Activated T-cell treated with anti-CD3 and anti-CD28 coated beads for 24 hours (primary cell): ENCODE measurements at regions not wholly inside any gene's neighbourhood (a gene's known extent, or its start where the extent isn't known, plus 50 kb on each side); places are given as distances from the start of the nearest gene placed in this dataset.

Source experiments
- DNase-seq: peaks from one replicate; pipeline ENCODE4 v3.0.0-alpha.2; 2020; ENCODE audit warnings: low read depth

- no peak for DNase-seq
Observed at GRCh38 chr11:11078344-11079086, 220.7 kb upstream of the ZBED5 start.

- no peak for DNase-seq
Observed at GRCh38 chr11:11077898-11078297, 220.0 kb upstream of the ZBED5 start.

- DNase-seq = no peak
Observed at GRCh38 chr11:11076879-11077278, 219.0 kb upstream of the ZBED5 start.

- DNase-seq = no peak
Observed at GRCh38 chr11:11076276-11076675, 218.4 kb upstream of the ZBED5 start.

- DNase-seq = no peak
Observed at GRCh38 chr11:11075515-11076171, 217.8 kb upstream of the ZBED5 start.

GRCh38 chr11:11074686-11075335 lies 217.0 kb upstream of the ZBED5 start:
- no peak for DNase-seq

- DNase-seq = no peak
Observed at GRCh38 chr11:11073996-11074395, 216.1 kb upstream of the ZBED5 start.

GRCh38 chr11:11072067-11072466 lies 214.2 kb upstream of the ZBED5 start:
- no peak for DNase-seq

- DNase-seq = no peak
Observed at GRCh38 chr11:11071486-11071885, 213.6 kb upstream of the ZBED5 start.

GRCh38 chr11:11070976-11071375 lies 213.1 kb upstream of the ZBED5 start:
- no peak for DNase-seq

GRCh38 chr11:11069841-11070835 lies 212.3 kb upstream of the ZBED5 start:
- no peak for DNase-seq

GRCh38 chr11:11068113-11068512 lies 210.3 kb upstream of the ZBED5 start:
- no peak for DNase-seq

- DNase-seq = no peak
Observed at GRCh38 chr11:11065396-11065795, 207.5 kb upstream of the ZBED5 start.

- DNase-seq = no peak
Observed at GRCh38 chr11:11057472-11057854, 199.6 kb upstream of the ZBED5 start.

- DNase-seq = no peak
Observed at GRCh38 chr11:11056749-11057471, 199.1 kb upstream of the ZBED5 start.

- no peak for DNase-seq
Observed at GRCh38 chr11:11056316-11056715, 198.5 kb upstream of the ZBED5 start.

- no peak for DNase-seq
Observed at GRCh38 chr11:11047851-11048610, 190.2 kb upstream of the ZBED5 start.

GRCh38 chr11:11046781-11047180 lies 188.9 kb upstream of the ZBED5 start:
- DNase-seq = no peak

GRCh38 chr11:11045156-11045930 lies 187.5 kb upstream of the ZBED5 start:
- no peak for DNase-seq
